Hepatocyte (in vitro differentiated cells): ENCODE measurements at regions not wholly inside any gene's neighbourhood (a gene's known extent, or its start where the extent isn't known, plus 50 kb on each side); places are given as distances from the start of the nearest gene placed in this dataset.

Experiments used
- CTCF ChIP-seq: fragments of 200-600 bp; sonication (generic); IDR thresholded peaks from 2 replicates; pipeline ENCODE4 v1.5.1; 2016; ENCODE audit warnings: antibody characterized with exemption, mild to moderate bottlenecking; ENCODE audit not compliant: poor library complexity
- EZH2 ChIP-seq: fragments of 200-600 bp; sonication (generic); IDR thresholded peaks from 2 replicates; pipeline ENCODE4 v1.6.1; 2016; ENCODE audit warnings: antibody characterized with exemption, mild to moderate bottlenecking, borderline replicate concordance
- EZH2phosphoT487 ChIP-seq: fragments of 200-600 bp; sonication (generic); IDR thresholded peaks from one replicate; pipeline ENCODE4 v1.6.1; 2018; ENCODE audit warnings: antibody characterized with exemption, mild to moderate bottlenecking, low read depth, moderate library complexity; ENCODE audit not compliant: unreplicated experiment, severe bottlenecking

- TF ChIP-seq CTCF (no peak), EZH2phosphoT487 (no peak), EZH2 (no peak)
Observed at GRCh38 chr14:105840266-105841021, 314.1 kb downstream of the TMEM121 start.
